ENCODE measurements at regions not wholly inside any gene's neighbourhood (a gene's known extent, or its start where the extent isn't known, plus 50 kb on each side); places are given as distances from the start of the nearest gene placed in this dataset.

GRCh38 chr2:2590841-2591541 is 259.9 kb upstream of the MYT1L start:
- no peak for TF ChIP-seq KDM5A (IDR thresholded peaks at IDR 0.05; ENCODE audit: low read length)
- TF ChIP-seq CREB1 (IDR thresholded peaks at IDR 0.05) = no peak
- TF ChIP-seq CTCF (IDR thresholded peaks at IDR 0.05; ENCODE audit: control extremely low read depth in 1 of 3, insufficient read depth in 1 of 3, low read depth in 1 of 3, low read length in 3 of 3) = no peak

Measured in H1 (cell line).